ENCODE measurements at regions not wholly inside any gene's neighbourhood (a gene's known extent, or its start where the extent isn't known, plus 50 kb on each side); places are given as distances from the start of the nearest gene placed in this dataset.

- no peak for DNase-seq (ENCODE audit: low spot score)
- no peak for TF ChIP-seq CTCF (IDR thresholded peaks at IDR 0.05; ENCODE audit: extremely low read depth, missing control alignments)
Measured at GRCh38 chr1:55618199-55618598, 403.0 kb upstream of the USP24 start.

DNA sequence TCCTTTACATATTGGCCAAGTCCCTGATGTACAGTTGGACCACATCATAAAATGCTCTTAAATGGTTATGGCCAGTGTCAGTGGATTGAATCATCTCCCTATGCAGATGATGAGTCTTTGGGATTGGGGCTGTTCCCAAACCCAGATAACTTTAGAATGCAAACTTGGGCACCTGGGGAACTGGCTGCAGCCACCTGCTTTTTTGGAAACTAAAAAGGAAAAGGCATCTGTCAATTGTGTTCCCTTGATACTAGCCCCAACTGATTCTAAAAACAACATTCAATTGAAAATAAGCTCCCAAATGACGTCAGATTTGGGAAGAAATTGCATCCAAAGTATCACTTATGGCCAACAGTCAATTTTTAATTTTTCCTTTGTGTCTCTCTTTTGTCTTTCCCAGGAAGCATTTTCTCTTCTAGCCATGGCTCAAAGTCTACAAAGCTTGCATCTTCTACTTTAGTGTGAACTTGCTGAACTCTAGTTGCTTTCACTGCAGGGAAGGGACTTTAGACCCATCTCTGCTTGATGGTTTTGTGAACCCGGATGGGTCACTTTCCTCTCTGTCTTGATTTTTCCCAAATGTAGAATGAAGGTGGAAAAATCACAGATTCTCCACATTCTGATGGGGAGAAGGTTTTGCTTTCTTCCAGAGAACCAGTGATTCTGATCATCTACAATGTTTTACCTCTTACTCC lies 402.3 kb upstream of the USP24 start:
- DNase-seq (ENCODE audit: low spot score) = no peak
- no peak for TF ChIP-seq CTCF (IDR thresholded peaks at IDR 0.05; ENCODE audit: extremely low read depth, missing control alignments)

- TF ChIP-seq CTCF (IDR thresholded peaks at IDR 0.05; ENCODE audit: extremely low read depth, missing control alignments) = no peak
- DNase-seq (ENCODE audit: low spot score) = no peak
Measured at GRCh38 chr1:55612988-55613387, 397.8 kb upstream of the USP24 start.

DNA sequence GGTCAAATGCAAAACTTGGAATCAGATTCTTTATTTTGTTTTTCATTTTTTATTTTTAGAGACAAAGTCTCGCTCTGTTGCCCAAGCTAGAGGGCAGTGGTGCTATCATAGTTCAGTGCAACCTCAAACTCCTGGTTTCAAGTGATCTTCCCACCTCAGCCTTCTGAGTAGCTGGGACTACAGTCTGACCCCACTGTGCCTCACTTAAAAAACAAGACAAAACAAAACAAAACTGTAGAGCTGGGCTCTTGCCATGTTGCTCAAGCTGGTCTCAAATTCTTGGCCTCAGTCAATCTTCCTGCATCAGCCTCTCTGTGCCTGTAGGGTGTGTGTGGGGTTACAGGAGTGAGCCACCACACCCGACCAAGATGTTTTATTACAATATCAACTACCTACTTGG lies 396.0 kb upstream of the USP24 start:
- no peak for TF ChIP-seq CTCF (IDR thresholded peaks at IDR 0.05; ENCODE audit: extremely low read depth, missing control alignments)
- no peak for DNase-seq (ENCODE audit: low spot score)

DNA sequence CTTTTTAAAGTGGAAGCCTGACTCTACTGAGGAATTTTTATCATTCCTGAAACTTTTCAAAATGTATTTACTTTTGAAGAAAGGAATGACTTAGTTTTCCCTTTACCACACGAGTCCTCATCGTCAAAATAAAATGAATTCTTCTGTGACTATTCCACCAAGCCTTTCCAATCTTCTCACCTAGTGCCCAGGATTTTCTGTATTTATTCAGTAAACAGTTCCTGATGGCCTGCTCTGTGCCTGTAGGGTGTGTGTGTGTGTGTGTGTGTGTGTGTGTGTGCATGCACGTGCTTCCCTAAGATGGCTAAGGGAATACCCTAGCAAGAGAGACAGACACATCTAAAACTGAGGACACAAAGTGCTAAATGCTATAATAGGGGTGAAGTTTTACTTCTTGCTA lies 395.0 kb upstream of the USP24 start:
- no peak for DNase-seq (ENCODE audit: low spot score)
- no peak for TF ChIP-seq CTCF (IDR thresholded peaks at IDR 0.05; ENCODE audit: extremely low read depth, missing control alignments)

DNA sequence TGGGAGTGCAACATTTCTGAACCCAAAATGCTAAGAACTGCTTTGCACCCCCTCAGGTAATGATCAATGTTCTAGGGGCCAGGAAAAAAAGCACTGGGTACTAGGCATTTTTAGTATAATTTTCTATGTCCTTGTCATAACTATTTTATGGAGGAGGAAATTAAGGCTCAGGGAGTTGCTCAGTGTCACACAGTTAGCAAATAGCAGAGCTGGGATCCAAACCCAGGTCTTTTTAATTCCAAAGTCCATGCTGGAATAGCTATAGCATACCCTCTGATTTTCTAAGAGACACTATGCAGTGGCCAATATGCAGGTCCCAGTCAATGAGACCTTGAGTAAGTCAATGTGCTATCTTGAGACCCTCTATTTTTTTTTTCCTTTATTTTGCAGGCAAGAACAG lies 394.5 kb upstream of the USP24 start:
- TF ChIP-seq CTCF (IDR thresholded peaks at IDR 0.05; ENCODE audit: extremely low read depth, missing control alignments) = no peak
- DNase-seq (ENCODE audit: low spot score) = no peak

- no peak for TF ChIP-seq CTCF (IDR thresholded peaks at IDR 0.05; ENCODE audit: extremely low read depth, missing control alignments)
- no peak for DNase-seq (ENCODE audit: low spot score)
Measured at GRCh38 chr1:55605155-55605554, 390.0 kb upstream of the USP24 start.

Measured in GM20000 (cell line).